Hepatocyte (in vitro differentiated cells): ENCODE measurements at regions not wholly inside any gene's neighbourhood (a gene's known extent, or its start where the extent isn't known, plus 50 kb on each side); places are given as distances from the start of the nearest gene placed in this dataset.
"Not testable (repeated sequence)": the region's sequence is repeated elsewhere in the genome, so short reads cannot be mapped to it uniquely, and the experiment has no call there.

Experiments
- DNase-seq: peaks from one replicate; pipeline ENCODE4 v3.0.0-alpha.2; 2016; ENCODE audit warnings: low spot score
- H2AFZ ChIP-seq: fragments of 200-600 bp; sonication (generic); 2 replicates; pipeline ENCODE4 v1.6.0; 2016; ENCODE audit warnings: antibody characterized with exemption, mild to moderate bottlenecking
- H3K27ac ChIP-seq: fragments of 200-600 bp; sonication (generic); 2 replicates; pipeline ENCODE4 v1.5.1; 2016; ENCODE audit warnings: mild to moderate bottlenecking
- H3K27me3 ChIP-seq: fragments of 200-600 bp; sonication (generic); 2 replicates; pipeline ENCODE4 v1.6.1; 2016
- H3K36me3 ChIP-seq: fragments of 200-600 bp; sonication (generic); replicated peaks from 2 replicates; pipeline ENCODE4 v1.5.1; 2016; ENCODE audit warnings: low read depth; ENCODE audit not compliant: insufficient read depth
- H3K4me1 ChIP-seq: fragments of 200-600 bp; sonication (generic); 2 replicates; pipeline ENCODE4 v1.5.1; 2016; ENCODE audit warnings: mild to moderate bottlenecking, moderate library complexity; ENCODE audit not compliant: insufficient read depth
- H3K4me2 ChIP-seq: fragments of 200-600 bp; sonication (generic); 2 replicates; pipeline ENCODE4 v1.6.0; 2016
- H3K4me3 ChIP-seq: fragments of 200-600 bp; sonication (generic); 2 replicates; pipeline ENCODE4 v1.5.1; 2016; ENCODE audit warnings: mild to moderate bottlenecking
- H3K79me2 ChIP-seq: fragments of 200-600 bp; sonication (generic); 2 replicates; pipeline ENCODE4 v1.6.0; 2017; ENCODE audit warnings: mild to moderate bottlenecking
- H3K9me2 ChIP-seq: fragments of 200-600 bp; sonication (generic); replicated peaks from 2 replicates; pipeline ENCODE4 v1.6.0; 2017; ENCODE audit warnings: mild to moderate bottlenecking; ENCODE audit not compliant: insufficient read depth
- H3K9me3 ChIP-seq: fragments of 200-600 bp; sonication (generic); 2 replicates; pipeline ENCODE4 v1.5.1; 2016; ENCODE audit warnings: low read depth, mild to moderate bottlenecking
- H4K20me1 ChIP-seq: fragments of 200-600 bp; sonication (generic); 2 replicates; pipeline ENCODE4 v1.6.0; 2016; ENCODE audit warnings: mild to moderate bottlenecking; ENCODE audit not compliant: insufficient read depth, poor library complexity, severe bottlenecking
- CTCF ChIP-seq: fragments of 200-600 bp; sonication (generic); IDR thresholded peaks from 2 replicates; pipeline ENCODE4 v1.5.1; 2016; ENCODE audit warnings: antibody characterized with exemption, mild to moderate bottlenecking; ENCODE audit not compliant: poor library complexity
- EZH2 ChIP-seq: fragments of 200-600 bp; sonication (generic); IDR thresholded peaks from 2 replicates; pipeline ENCODE4 v1.6.1; 2016; ENCODE audit warnings: antibody characterized with exemption, mild to moderate bottlenecking, borderline replicate concordance
- EZH2phosphoT487 ChIP-seq: fragments of 200-600 bp; sonication (generic); IDR thresholded peaks from one replicate; pipeline ENCODE4 v1.6.1; 2018; ENCODE audit warnings: antibody characterized with exemption, mild to moderate bottlenecking, low read depth, moderate library complexity; ENCODE audit not compliant: unreplicated experiment, severe bottlenecking
- WGBS: methylation state at CpG from one replicate; pipeline ENCODE4 v1.1.6; 2016; ENCODE audit warnings: low lambda C conversion rate; ENCODE audit errors: missing lambda C conversion rate; 5-methylcytosine and 5-hydroxymethylcytosine counted together

- H3K27ac ChIP-seq: no peak overlapping the region
- WGBS: 89% methylated on average over 2 of the region's 2 CpGs
- no peaks in the 10 kb centered on the region for H3K9me3 ChIP-seq
- no peak overlapping the region for H3K4me2 ChIP-seq
- H3K4me3 ChIP-seq: no peak overlapping the region
- H4K20me1 ChIP-seq: no peaks in the 10 kb centered on the region
- no peaks in the 10 kb centered on the region for H3K27me3 ChIP-seq
- no peaks in the 10 kb centered on the region for H3K36me3 ChIP-seq
- no peak for TF ChIP-seq CTCF
- no peak for TF ChIP-seq EZH2phosphoT487
- TF ChIP-seq EZH2: no peak
- peaks cover 2% of the 10 kb centered on the region for H3K79me2 ChIP-seq
- H3K9me2 ChIP-seq: no peaks in the 10 kb centered on the region
- H2AFZ ChIP-seq: no peak overlapping the region
- no peak for DNase-seq
- no peaks in the 10 kb centered on the region for H3K4me1 ChIP-seq
These were observed 316.3 kb upstream of the POU5F2 start for GRCh38 chr5:94057655-94058054.

GRCh38 chr5:94057217-94057616 lies 315.8 kb upstream of the POU5F2 start:
- Histone ChIP-seq H3K9me3 (no peaks in the 10 kb centered on the region), H2AFZ (no peak overlapping the region), H4K20me1 (no peaks in the 10 kb centered on the region), H3K4me3 (no peak overlapping the region), H3K79me2 (peaks cover 2% of the 10 kb centered on the region), H3K27me3 (no peaks in the 10 kb centered on the region), H3K4me2 (no peak overlapping the region), H3K36me3 (no peaks in the 10 kb centered on the region), H3K27ac (no peak overlapping the region), H3K4me1 (no peaks in the 10 kb centered on the region), H3K9me2 (no peaks in the 10 kb centered on the region)
- DNase-seq: no peak
- TF ChIP-seq EZH2phosphoT487: no peak
- no peak for TF ChIP-seq CTCF
- no peak for TF ChIP-seq EZH2
- WGBS: 63% methylated on average over 1 of the region's 1 CpG

GRCh38 chr5:94049307-94049922 lies 308.0 kb upstream of the POU5F2 start:
- not testable (repeated sequence) for H3K9me3 ChIP-seq, H3K9me2 ChIP-seq, H3K27me3 ChIP-seq, H3K27ac ChIP-seq, H3K79me2 ChIP-seq, H4K20me1 ChIP-seq, DNase-seq, H3K4me2 ChIP-seq, H3K4me3 ChIP-seq, H2AFZ ChIP-seq, H3K36me3 ChIP-seq, H3K4me1 ChIP-seq
- 97% methylated on average over 10 of the region's 10 CpGs for WGBS

GRCh38 chr5:94045839-94046782 lies 304.7 kb upstream of the POU5F2 start:
- H3K79me2 ChIP-seq: no peaks in the 10 kb centered on the region
- no peaks in the 10 kb centered on the region for H3K27me3 ChIP-seq
- H3K9me2 ChIP-seq: no peaks in the 10 kb centered on the region
- H3K9me3 ChIP-seq: no peaks in the 10 kb centered on the region
- no peaks in the 10 kb centered on the region for H3K36me3 ChIP-seq
- H3K27ac ChIP-seq: no peak overlapping the region
- no peak overlapping the region for H3K4me2 ChIP-seq
- no peak overlapping the region for H2AFZ ChIP-seq
- TF ChIP-seq EZH2 (no peak), EZH2phosphoT487 (no peak), CTCF (no peak)
- no peak overlapping the region for H3K4me3 ChIP-seq
- H3K4me1 ChIP-seq: no peaks in the 10 kb centered on the region
- no peak for DNase-seq
- WGBS: 85% methylated on average over 6 of the region's 6 CpGs
- no peaks in the 10 kb centered on the region for H4K20me1 ChIP-seq
